CD4-positive, alpha-beta T cell treated with Interleukin-21 for 1 hour (primary cell): ENCODE measurements at regions not wholly inside any gene's neighbourhood (a gene's known extent, or its start where the extent isn't known, plus 50 kb on each side); places are given as distances from the start of the nearest gene placed in this dataset.

Experiments
- DNase-seq: peaks from one replicate; pipeline ENCODE4 v3.0.0-alpha.2; 2020

DNA sequence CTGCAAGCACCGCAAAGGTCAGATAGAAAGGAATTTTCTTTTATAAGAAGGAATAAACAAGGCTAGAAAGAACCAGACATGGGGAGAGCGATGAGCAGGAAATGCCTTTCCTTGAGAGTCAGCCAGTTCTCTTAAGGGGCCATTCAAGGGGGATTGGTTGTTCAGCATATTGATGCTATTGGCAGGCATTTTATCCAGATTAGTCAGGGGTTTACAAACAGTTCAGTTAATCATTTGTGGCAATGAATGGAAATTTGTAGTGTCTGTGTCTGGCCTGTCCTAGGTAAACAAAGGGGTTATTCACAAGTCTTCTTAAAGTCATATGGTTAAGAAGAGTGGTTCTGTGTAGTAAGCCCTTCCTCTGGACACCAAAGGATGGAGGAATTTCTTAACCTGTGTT, 184.7 kb upstream of the FRMPD4 start:
- no peak for DNase-seq

GRCh38 chrX:11954176-11954575, 184.1 kb upstream of the FRMPD4 start:
- no peak for DNase-seq

DNA sequence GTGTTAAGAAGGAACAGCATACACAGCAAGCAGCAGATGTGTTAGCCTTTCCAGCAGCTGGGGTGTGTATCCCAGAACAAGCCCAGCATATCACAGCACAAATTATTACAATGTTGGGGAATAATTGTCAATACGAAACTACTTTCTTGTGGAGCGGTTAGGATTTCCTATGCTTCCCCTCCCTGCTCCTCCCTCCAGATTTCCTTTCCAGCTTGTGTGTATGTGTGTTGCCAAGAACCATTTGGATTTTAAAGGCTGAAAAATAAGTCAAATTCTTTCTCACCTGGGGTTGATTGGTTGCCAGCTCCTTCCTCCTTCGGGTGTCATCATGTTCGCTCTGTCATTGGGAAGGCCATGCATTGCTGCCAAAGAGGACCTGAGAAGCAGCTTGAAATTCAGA, 178.2 kb upstream of the FRMPD4 start:
- DNase-seq = no peak

DNA sequence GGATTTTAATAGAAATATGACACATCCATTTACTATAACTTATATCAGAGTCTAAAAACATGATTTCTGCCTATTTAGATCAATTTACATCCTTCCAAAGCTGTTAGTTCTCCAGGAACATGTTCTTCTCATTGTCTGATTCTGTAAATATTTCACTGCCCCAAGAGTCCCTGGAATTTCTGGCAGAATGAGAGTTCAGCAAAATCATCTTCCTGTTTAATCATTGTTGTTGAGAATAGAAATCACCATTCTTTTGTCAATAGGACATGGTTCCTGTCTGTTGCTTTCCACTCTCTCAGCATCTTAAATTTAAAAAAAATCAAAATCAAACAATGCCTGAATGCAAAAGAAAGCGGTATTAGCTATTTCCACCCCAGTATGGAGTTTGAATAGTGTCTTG, 172.8 kb upstream of the FRMPD4 start:
- no peak for DNase-seq

GRCh38 chrX:11967986-11968869, 170.0 kb upstream of the FRMPD4 start:
- DNase-seq = no peak

DNA sequence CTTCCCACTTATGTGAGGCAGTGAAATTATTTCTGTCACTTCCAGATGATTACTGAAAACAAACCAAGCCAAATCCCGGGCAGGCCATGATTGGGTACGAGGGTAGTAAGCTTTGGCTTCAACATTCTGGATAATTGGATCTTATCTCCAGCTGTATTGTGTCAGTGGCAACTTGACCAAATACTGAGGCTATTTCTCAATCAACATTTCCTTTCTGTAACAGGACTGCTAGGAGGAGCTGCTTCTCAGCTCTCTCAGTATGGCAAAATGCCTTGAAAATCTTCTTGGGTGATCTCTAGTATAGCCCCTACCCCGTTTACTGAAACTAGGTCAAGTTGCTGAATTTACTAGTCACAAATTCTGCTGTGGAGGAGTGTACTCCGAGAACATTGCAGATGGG, 169.3 kb upstream of the FRMPD4 start:
- DNase-seq = no peak

GRCh38 chrX:11970578-11971359, 167.5 kb upstream of the FRMPD4 start:
- no peak for DNase-seq

- DNase-seq = no peak
These were observed 161.6 kb upstream of the FRMPD4 start for GRCh38 chrX:11976663-11977062.

GRCh38 chrX:11992271-11992670, 146.0 kb upstream of the FRMPD4 start:
- DNase-seq = no peak

DNA sequence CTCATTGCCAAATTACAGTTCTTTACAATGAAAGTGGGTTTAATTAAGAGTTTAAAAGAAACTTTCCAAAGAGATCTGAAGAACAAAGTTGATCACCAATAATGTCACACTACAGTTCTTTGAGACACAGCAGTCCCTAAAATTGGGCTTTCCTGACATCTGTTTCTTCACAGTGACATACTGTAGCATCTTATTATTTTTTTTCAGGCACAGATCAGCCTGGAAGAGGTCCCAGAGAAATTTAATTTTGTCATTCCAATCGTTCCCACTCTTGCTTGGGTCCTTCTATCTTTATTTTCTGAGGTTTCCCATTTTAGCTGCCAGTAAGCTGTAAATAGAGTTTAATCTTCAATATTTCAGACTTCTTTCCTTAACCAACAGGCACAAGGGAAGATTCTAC, 143.1 kb upstream of the FRMPD4 start:
- no peak for DNase-seq

DNA sequence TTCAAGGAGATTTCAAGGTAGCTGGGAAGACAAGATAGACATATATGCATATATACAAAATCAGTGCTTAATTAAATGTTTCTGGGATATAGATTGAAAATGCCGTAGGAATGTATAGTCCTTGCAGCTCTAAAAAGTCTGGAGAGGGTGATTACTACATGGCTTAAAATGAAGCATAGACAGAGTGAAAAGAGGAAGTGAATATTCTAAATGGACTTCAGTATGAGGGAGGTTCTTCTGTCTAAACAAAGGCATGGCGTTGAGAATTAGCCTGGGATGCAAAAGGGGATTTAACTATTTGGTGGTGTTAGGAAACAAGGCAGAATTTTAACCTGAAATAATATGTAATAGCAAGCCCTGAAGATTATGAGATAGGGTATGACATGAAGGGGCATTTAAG, 141.5 kb upstream of the FRMPD4 start:
- DNase-seq = no peak

DNA sequence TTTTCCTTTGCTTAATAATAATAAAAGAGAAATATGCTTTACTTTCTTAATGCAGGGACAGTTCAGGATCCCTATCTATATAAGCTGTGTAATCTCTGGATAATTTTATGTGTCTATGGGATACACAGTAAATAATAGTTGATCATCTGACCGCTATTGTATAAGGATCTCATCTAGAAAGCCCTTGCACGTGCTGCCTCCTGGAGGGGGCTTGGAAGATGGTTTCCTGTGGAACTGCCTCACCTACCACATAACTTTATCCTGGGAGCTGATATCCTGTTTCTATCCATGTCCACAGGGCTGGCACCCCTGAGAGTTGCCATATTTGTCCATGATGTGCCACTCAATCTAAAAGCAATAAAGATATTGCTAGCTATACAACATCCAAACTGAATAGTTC, 139.3 kb upstream of the FRMPD4 start:
- DNase-seq = no peak

DNA sequence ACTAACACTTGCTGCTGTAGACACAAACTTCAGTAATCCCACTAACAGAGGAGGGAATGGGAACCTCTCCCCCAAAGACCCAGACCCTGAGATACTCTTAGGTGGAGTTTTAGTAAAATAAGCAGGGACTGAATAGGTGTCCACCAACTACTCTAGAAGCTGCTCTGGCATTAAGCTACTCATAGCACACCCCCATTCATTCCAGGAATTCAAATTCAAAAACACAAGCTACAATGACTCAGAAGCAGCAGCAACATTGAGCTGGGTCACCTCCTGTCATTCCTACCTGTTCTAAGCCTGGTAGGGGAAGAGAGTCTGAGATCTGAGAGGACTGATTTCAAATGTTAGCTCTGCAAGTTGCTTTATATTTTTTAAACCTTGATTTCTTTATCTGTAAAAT, 135.4 kb upstream of the FRMPD4 start:
- no peak for DNase-seq

DNA sequence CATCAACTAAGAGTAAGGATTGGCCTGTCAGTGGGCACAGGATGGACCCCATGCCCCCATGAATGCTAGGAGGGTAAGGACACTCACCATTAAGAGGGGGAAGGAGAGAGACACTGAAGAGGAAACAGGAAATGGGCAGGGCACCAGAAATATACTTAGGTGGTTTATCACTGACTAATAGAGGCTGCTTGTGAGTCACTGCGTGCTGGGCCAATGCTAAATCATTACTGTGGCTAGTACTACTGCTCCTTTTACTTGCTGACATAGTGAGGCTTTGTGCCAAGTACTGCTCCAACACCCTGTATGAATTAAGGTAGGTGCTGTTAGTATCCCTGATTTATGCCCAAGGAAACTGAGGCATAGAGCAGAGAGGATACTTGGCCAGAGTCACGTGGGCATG, 130.4 kb upstream of the FRMPD4 start:
- DNase-seq = no peak

DNA sequence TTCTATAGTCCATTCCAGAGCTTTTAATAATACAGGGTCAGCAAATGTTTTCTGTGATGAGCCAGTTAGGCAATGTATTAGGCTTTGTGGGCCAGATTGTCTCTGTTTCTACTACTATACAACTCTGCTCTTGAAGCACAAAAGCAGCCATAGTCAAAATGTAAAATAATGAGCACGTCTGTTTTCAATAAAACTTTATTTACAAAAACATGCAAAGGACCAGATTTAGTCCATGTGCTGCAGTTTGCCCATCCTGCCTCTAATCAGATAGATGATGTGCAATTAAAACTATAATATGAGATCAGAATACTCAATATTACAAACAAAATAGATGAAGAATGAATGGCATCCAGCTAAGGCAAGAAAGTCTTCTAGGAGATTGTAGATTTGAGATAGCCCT, 127.8 kb upstream of the FRMPD4 start:
- DNase-seq = no peak

- DNase-seq = no peak
These were observed 127.2 kb upstream of the FRMPD4 start for GRCh38 chrX:12011075-12011474.

GRCh38 chrX:12013211-12013618, 125.1 kb upstream of the FRMPD4 start:
- no peak for DNase-seq

DNA sequence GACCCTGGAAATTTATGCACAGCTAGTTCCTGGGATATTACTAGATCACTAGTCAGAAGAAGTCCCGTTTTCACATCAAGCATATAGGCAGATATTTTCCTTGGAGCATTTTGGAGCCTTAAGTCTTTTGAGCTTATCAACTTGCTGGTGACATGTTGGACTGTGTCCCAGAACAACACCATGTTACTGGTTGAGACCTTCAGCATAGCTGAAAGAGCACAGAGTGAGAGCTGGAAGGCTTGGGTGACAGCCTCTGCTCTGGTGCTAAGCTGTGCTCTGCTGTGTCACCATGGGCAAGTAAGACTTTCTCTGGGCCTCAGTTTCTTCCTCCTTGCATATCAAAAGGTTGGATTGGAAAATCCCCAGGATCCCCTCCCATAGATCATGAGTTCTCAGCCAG, 116.6 kb upstream of the FRMPD4 start:
- DNase-seq = no peak

DNA sequence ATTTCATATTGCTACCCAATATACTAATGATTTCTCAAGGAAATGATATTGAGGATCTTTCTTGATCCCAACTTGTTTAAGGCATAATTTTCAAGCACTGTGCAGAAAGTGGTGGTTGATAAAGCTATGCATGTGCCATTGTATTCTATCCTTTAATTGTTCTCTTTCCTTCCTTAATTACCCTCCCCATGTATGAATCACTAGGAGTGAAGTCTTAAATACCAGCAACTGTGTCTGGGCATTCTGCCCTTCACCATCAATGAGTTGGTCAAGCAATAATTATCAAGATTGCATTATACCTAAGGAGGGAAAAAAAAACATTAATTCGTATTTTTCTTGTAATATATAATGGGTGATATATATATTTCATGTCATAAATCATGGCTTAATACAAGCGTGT, 111.8 kb upstream of the FRMPD4 start:
- no peak for DNase-seq

GRCh38 chrX:12032082-12032481, 106.2 kb upstream of the FRMPD4 start:
- DNase-seq = no peak

- no peak for DNase-seq
These were observed 103.5 kb upstream of the FRMPD4 start for GRCh38 chrX:12034741-12035140.

GRCh38 chrX:12042615-12043014, 95.7 kb upstream of the FRMPD4 start:
- DNase-seq = no peak

DNA sequence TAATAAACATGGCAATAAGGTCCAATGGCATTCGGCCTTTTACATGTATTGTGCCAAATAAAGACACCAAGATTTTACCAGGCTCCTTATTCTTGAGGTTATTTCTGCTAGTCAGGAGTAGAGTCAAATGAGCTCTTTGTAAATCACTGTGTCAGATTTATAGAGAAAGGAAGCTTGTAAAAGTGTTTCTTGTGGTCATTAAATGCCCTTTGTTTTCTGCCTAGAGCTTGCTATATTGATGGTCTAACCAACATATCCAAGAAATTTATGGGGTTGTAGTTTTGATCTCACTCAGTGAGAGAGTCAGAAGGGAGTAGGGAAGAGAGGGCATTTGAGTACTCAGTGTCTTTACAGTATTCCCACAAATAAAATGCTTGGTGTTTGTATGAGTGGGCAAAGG, 86.2 kb upstream of the FRMPD4 start:
- no peak for DNase-seq

DNA sequence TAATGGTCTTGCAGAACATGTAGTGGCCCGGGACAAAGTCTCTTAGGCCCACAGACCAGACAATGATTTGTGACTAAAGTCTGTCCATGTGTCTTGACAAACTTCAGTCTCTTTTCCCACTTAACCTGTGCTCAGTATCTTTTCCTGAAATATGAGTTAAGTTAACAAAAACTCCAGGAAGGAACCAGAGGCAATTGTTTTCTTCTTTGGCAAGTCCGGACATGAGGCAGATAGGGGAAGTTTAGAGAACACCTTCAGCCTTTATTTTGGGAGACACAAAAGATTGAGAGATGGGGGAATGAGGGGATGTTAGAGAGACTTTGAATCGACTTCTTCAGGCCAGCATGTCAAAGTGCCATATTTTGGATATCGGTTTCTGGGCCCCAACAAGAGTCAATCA, 80.2 kb upstream of the FRMPD4 start:
- DNase-seq = no peak
